ENCODE measurements at regions not wholly inside any gene's neighbourhood (a gene's known extent, or its start where the extent isn't known, plus 50 kb on each side); places are given as distances from the start of the nearest gene placed in this dataset.
"Not testable (repeated sequence)": the region's sequence is repeated elsewhere in the genome, so short reads cannot be mapped to it uniquely, and the experiment has no call there.

DNA sequence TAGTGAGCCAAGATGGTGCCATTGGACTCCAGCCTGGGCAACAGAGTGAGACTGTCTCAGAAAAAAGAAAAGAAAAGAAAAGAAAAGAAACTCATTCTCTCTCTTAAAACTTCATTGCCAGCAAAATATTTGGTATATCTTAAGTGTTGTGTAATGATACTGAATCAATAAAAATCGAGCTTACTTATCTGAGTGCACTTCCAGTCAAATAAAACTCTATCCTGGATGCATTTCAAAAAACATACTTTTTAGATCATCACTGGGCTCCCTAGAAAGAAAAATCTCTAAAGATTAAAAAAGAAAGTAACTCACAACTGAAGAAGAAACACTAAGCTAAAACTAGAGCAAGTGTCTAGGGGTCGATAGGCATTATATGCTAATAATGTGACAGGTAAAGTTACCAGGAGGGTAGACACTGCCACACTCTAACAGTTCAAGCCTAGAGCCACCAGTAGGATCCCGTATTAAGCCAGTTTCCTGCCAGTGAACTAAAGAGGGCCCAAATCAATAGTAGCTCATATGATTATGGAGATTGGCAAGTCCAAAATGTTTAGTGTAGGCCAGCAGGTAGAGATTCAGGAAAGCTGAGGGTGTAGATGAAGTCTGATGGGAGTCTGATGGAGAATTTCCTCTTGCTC is 242.1 kb upstream of the CYRIA start:
- Histone ChIP-seq H3K27me3 (no peaks in the 10 kb centered on the region), H3K36me3 (no peaks in the 10 kb centered on the region), H3K4me1 (no peaks in the 10 kb centered on the region), H3K4me3 (no peak overlapping the region), H3K27ac (no peak overlapping the region), H3K9me3 (no peaks in the 10 kb centered on the region)
- intact Hi-C loops (cut with DNase I; ENCODE audit: low total_unique reads) = no loop called here
- TF ChIP-seq POLR2AphosphoS5 (IDR thresholded peaks at IDR 0.05) (no peak), POLR2A (IDR thresholded peaks at IDR 0.05) (no peak)
- TF ChIP-seq, protein P1, sequence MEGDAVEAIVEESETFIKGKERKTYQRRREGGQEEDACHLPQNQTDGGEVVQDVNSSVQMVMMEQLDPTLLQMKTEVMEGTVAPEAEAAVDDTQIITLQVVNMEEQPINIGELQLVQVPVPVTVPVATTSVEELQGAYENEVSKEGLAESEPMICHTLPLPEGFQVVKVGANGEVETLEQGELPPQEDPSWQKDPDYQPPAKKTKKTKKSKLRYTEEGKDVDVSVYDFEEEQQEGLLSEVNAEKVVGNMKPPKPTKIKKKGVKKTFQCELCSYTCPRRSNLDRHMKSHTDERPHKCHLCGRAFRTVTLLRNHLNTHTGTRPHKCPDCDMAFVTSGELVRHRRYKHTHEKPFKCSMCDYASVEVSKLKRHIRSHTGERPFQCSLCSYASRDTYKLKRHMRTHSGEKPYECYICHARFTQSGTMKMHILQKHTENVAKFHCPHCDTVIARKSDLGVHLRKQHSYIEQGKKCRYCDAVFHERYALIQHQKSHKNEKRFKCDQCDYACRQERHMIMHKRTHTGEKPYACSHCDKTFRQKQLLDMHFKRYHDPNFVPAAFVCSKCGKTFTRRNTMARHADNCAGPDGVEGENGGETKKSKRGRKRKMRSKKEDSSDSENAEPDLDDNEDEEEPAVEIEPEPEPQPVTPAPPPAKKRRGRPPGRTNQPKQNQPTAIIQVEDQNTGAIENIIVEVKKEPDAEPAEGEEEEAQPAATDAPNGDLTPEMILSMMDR (IDR thresholded peaks at IDR 0.05) = no peak
- no peak for DNase-seq (ENCODE audit: low spot score in 2 of 2)

DNA sequence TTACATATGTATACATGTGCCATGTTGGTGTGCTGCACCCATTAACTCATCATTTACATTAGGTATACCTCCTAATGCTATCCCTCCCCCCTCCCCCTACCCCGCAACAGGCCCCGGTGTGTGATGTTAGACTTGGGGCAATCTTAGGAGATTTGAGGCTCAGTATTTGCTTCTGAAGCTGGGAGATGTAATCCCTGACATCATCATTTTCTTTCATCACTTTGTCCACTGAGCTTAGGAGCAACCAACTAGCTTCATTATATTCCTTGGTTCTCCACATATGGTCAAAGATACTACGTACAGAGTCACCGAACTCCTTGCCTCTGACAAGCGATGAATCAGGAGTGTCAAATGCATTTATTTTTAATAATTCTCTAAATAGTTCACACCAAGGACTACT is 239.7 kb upstream of the CYRIA start:
- H3K4me1 ChIP-seq; DNase-seq (ENCODE audit: low spot score in 2 of 2); H3K4me3 ChIP-seq; intact Hi-C loops (cut with DNase I; ENCODE audit: low total_unique reads); H3K9me3 ChIP-seq; H3K27ac ChIP-seq; H3K36me3 ChIP-seq; H3K27me3 ChIP-seq: not testable (repeated sequence)

DNA sequence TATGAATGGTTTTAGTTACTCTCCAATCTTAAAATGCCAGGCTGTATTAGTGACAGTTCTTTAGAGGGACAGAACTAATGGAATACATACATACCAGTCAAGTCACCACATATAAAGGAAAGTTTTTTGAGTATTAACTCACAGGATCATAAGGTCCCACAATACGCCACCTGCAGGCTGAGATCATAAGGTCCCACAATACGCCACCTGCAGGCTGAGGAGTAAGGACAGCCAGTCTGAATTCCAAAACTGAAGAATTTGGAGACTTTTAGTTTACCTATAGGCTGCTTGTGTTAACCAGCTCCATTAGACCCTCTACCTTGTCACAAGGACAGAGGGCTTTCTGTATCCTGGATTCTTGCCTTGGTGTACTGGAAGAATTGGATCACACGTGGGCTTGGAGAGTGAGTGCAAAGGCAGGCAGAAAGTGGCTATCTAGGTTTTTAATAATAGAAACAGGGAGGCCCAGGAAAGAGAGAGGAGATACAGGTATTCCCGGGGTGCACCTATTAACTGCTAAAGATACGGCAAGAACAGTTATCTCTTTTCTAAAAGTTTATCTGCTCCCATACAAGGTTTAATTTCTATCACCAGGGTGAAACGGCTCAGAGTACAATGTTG is 234.9 kb upstream of the CYRIA start:
- TF ChIP-seq, protein P1 (IDR thresholded peaks at IDR 0.05) = peak in 2 of 3 donors; percentile 24 to 27
- no peak for TF ChIP-seq POLR2A (IDR thresholded peaks at IDR 0.05)
- DNase-seq (ENCODE audit: low spot score in 2 of 2) = no peak
- Histone ChIP-seq H3K36me3 (no peaks in the 10 kb centered on the region), H3K4me1 (no peaks in the 10 kb centered on the region), H3K27ac (no peak overlapping the region), H3K27me3 (no peaks in the 10 kb centered on the region), H3K9me3 (no peaks in the 10 kb centered on the region), H3K4me3 (no peak overlapping the region)
- intact Hi-C loops (cut with DNase I; ENCODE audit: low total_unique reads) = no loop called here

DNA sequence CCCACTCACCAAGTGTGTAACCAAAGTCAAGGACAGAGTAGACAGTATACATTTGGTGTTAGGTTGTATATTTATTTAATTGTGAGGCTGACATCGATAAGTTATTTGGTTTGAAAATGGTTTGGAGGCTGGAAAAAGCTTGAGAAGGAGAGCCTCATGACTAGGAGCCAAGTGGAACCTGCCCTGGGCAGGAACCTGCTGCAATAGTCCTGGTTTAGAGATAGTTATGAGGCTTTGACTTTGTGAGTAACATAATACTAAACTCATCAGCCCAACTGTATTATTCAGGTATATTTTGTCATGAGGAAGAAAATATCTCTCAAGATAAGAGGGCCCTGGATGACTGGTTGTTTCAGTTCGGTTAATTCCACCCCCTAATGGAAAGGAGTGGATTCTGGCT is 234.3 kb upstream of the CYRIA start:
- Histone ChIP-seq H3K9me3 (no peaks in the 10 kb centered on the region), H3K27ac (no peak overlapping the region), H3K4me1 (no peaks in the 10 kb centered on the region), H3K36me3 (no peaks in the 10 kb centered on the region), H3K4me3 (no peak overlapping the region), H3K27me3 (no peaks in the 10 kb centered on the region)
- intact Hi-C loops (cut with DNase I; ENCODE audit: low total_unique reads) = no loop called here
- no peak for DNase-seq (ENCODE audit: low spot score in 2 of 2)
- no peak for TF ChIP-seq POLR2AphosphoS5 (IDR thresholded peaks at IDR 0.05)
- TF ChIP-seq POLR2A (IDR thresholded peaks at IDR 0.05) = no peak
- TF ChIP-seq, protein P1 (IDR thresholded peaks at IDR 0.05) = no peak

DNA sequence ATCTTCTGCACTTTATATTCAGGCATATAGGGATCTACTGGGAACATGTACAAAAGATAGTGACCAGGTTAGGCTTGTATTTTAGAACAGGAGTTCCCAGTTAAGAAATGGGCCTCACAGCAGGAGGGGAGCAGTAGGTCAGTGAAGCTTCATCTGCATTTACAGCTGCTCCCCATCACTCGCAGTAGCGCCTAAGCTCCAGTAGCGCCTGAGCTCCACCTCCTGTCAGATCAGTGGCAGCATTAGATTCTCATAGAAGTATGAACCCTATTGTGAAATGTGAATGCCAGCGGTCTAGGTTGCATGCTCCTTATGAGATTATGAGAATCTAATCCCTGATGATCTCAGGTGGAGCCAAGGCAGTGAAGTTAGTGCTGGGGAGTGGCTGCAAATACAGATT is 224.4 kb upstream of the CYRIA start:
- intact Hi-C loops (cut with DNase I; ENCODE audit: low total_unique reads) = no loop called here
- Histone ChIP-seq H3K9me3 (no peaks in the 10 kb centered on the region), H3K27me3 (no peaks in the 10 kb centered on the region), H3K4me3 (no peak overlapping the region), H3K4me1 (no peaks in the 10 kb centered on the region), H3K27ac (no peak overlapping the region), H3K36me3 (no peaks in the 10 kb centered on the region)
- no peak for DNase-seq (ENCODE audit: low spot score in 2 of 2)
- TF ChIP-seq POLR2A (IDR thresholded peaks at IDR 0.05) (no peak), POLR2AphosphoS5 (IDR thresholded peaks at IDR 0.05) (no peak)
- TF ChIP-seq, protein P1 (IDR thresholded peaks at IDR 0.05) = no peak
